SU-DHL-6 (cell line): ENCODE measurements at regions not wholly inside any gene's neighbourhood (a gene's known extent, or its start where the extent isn't known, plus 50 kb on each side); places are given as distances from the start of the nearest gene placed in this dataset.

Experiments used
- CTCF ChIP-seq: fragments of 200-600 bp; sonication (generic); IDR thresholded peaks from one replicate; pipeline ENCODE4 v1.5.1; 2017; ENCODE audit warnings: antibody characterized with exemption, mild to moderate bottlenecking, low read length, moderate library complexity; ENCODE audit not compliant: insufficient read depth, poor library complexity, severe bottlenecking
- EZH2phosphoT487 ChIP-seq: fragments of 200-600 bp; sonication (generic), shearing (Covaris generic); conservative IDR thresholded peaks from 2 replicates; pipeline ENCODE4 v1.6.1; 2018; ENCODE audit warnings: mild to moderate bottlenecking, antibody characterized with exemption, low read length, moderate library complexity, mixed read lengths

DNA sequence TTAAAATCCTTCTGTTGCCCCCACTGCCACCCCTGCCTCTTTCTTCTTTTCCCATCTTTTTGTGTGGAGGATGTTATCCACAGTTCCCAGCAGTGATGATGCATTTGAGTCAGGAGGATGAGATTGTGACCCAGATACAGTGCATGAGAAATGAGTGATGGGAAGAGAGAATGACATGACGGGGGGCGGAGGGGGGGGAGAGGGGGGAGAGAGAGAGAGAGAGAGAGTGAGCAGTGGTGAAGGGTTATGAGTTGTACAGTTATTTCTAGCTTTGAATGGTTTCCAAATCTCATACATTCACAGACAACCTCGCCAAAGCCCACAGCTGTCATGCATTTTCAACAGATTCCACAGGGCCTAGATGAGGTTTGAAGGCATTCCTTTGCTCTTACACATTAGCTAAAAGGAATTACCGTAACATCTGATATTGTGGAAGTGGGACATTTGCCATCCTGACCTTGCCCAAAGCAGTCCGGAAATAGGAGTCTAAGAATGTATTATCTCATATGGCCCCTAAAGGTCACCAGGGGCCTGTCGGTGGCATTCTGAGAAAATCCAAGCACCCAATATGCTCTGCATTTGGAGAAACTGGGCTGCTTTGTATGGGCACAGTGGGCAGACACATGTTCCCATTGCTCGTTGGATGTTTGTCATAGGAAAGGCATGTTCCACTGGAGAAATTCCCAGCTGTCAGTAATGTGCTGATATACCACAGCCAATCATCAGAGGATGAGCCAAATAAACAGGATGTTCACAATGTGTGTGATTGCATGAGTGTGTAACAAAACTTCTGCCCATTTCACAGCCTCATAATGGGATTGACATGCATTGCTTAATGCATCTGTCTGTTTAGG is 435.8 kb downstream of the SPRY1 start:
- no peak for TF ChIP-seq CTCF
- TF ChIP-seq EZH2phosphoT487: no peak
